ENCODE measurements at regions not wholly inside any gene's neighbourhood (a gene's known extent, or its start where the extent isn't known, plus 50 kb on each side); places are given as distances from the start of the nearest gene placed in this dataset.
"Not testable (repeated sequence)": the region's sequence is repeated elsewhere in the genome, so short reads cannot be mapped to it uniquely, and the experiment has no call there.

DNA sequence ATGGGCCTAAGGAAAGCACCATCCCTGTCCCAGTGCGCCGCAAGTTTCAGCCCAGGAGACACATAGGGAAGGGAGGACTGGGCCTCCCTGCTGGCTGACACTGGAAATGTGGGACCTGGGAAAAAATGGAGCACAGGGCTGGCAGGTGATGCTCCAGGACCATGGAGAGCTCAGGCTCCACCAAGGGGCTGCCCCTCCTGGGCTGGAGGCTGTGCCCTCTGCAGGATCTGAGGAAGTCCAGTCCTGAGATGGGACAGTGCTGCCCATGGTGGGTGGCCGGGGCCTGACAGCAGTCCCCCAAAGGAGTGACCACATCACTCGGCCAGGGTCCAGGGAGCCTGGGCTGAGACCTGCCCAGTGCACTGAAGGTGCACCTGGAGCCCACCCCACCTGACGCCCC lies 108.6 kb upstream of the TEKT4 start (continued):
- TF ChIP-seq, protein P1, sequence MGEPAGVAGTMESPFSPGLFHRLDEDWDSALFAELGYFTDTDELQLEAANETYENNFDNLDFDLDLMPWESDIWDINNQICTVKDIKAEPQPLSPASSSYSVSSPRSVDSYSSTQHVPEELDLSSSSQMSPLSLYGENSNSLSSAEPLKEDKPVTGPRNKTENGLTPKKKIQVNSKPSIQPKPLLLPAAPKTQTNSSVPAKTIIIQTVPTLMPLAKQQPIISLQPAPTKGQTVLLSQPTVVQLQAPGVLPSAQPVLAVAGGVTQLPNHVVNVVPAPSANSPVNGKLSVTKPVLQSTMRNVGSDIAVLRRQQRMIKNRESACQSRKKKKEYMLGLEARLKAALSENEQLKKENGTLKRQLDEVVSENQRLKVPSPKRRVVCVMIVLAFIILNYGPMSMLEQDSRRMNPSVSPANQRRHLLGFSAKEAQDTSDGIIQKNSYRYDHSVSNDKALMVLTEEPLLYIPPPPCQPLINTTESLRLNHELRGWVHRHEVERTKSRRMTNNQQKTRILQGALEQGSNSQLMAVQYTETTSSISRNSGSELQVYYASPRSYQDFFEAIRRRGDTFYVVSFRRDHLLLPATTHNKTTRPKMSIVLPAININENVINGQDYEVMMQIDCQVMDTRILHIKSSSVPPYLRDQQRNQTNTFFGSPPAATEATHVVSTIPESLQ (CRISPR knock-in tag; IDR thresholded peaks at IDR 0.05) = no peak
- no peak for TF ChIP-seq ZNF671 (CRISPR knock-in tag; IDR thresholded peaks at IDR 0.05)
- TF ChIP-seq, protein P2, sequence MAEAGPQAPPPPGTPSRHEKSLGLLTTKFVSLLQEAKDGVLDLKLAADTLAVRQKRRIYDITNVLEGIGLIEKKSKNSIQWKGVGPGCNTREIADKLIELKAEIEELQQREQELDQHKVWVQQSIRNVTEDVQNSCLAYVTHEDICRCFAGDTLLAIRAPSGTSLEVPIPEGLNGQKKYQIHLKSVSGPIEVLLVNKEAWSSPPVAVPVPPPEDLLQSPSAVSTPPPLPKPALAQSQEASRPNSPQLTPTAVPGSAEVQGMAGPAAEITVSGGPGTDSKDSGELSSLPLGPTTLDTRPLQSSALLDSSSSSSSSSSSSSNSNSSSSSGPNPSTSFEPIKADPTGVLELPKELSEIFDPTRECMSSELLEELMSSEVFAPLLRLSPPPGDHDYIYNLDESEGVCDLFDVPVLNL (CRISPR knock-in tag; IDR thresholded peaks at IDR 0.05; ENCODE audit: borderline replicate concordance, low read depth) = no peak

DNA sequence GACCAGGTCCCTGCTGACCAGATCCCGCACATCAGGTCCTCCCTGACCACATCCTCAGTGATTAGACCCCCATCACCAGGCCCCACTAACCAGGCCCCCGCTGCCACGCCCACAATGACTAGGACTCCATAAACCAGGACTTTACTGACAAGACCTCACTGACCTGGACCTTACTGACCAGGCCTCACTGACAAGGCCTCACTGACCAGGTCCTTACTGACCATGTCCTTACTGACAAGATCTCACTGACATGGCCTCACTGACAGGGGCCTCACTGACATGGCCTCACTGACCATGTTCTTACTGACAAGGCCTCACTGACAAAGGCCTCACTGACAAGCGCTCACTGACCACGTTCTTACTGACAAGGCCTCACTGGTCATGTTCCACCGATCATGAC lies 107.9 kb upstream of the TEKT4 start:
- ChIA-PET POLR2A (no interaction called here), CTCF (no interaction called here)
- TF ChIP-seq, protein P3, sequence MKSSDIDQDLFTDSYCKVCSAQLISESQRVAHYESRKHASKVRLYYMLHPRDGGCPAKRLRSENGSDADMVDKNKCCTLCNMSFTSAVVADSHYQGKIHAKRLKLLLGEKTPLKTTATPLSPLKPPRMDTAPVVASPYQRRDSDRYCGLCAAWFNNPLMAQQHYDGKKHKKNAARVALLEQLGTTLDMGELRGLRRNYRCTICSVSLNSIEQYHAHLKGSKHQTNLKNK (CRISPR knock-in tag; IDR thresholded peaks at IDR 0.05) = no peak
- TF ChIP-seq ZNF416 (CRISPR knock-in tag; IDR thresholded peaks at IDR 0.05) (no peak), ZNF138 (CRISPR knock-in tag; conservative IDR thresholded peaks at IDR 0.05) (no peak)
- TF ChIP-seq, protein P4, sequence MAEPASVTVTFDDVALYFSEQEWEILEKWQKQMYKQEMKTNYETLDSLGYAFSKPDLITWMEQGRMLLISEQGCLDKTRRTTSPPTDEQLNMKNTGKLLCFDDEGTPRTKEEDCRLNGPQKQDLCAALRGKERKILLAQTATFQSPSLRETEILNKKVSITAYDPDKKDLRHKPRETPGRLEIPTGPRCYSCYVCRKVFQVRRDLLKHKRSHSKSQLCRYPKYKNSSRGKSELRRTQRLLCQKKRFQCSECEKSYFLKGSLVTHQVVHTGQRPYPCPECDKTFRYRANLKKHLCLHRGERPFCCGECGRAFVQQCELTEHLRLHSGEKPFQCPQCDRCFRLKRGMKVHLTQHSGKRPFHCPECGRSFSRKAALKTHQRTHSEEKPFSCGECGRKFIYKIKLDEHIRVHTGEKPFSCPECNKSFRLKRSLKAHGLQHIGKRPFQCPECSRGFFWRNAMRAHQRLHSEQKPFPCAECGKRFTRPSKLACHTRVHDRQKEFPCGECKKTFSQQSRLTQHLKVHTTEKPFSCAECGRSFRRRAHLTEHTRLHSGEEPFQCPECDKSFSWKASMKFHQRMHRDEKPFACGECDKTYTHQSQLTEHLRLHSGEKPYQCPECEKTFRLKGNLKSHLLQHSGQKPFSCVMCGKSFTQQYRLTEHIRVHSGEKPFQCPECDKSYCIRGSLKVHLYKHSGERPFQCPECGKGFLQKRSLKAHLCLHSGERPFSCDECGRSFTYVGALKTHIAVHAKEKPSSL (CRISPR knock-in tag; conservative IDR thresholded peaks at IDR 0.05) = no peak
- no peak for ATAC-seq
- no peak overlapping the region for H3K4me3 Mint-ChIP-seq
- peaks cover 60% of the 10 kb centered on the region for H3K36me3 Mint-ChIP-seq
- H3K27ac Mint-ChIP-seq = no peak overlapping the region
- no peak for DNase-seq (ENCODE audit: low spot score)
- no peaks in the 10 kb centered on the region for H3K4me1 Mint-ChIP-seq
- peaks cover 61% of the 10 kb centered on the region for H3K9me3 Mint-ChIP-seq
- peaks cover 13% of the 10 kb centered on the region; the same call in 1 of the 2 replicates for H3K27me3 Mint-ChIP-seq (ENCODE audit: low read depth)

DNA sequence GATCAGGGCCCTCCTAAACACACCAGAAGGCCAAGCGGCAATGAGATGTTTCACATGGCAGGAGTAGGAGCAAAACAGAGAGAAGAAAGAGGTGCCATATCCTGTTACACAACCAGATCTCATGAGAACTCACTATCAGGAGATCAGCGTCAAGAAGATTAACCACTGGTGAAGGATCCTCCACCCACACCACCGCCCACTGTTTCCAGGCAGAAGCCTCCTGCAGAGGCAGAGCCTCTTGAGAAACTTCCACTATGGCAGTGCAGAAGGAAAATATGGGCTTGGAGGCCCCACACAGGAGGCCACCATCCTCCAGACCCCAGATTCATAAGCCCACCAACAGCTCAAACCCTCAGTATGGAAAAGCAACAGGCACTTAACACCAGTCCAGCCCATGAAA lies 106.9 kb upstream of the TEKT4 start:
- ATAC-seq; DNase-seq (ENCODE audit: low spot score); H3K4me1 Mint-ChIP-seq; CTCF ChIA-PET; H3K4me3 Mint-ChIP-seq; POLR2A ChIA-PET; H3K27ac Mint-ChIP-seq: not testable (repeated sequence)
- peaks cover 15% of the 10 kb centered on the region; the same call in 1 of the 2 replicates for H3K27me3 Mint-ChIP-seq (ENCODE audit: low read depth)
- peaks cover 56% of the 10 kb centered on the region for H3K9me3 Mint-ChIP-seq
- peaks cover 57% of the 10 kb centered on the region for H3K36me3 Mint-ChIP-seq

DNA sequence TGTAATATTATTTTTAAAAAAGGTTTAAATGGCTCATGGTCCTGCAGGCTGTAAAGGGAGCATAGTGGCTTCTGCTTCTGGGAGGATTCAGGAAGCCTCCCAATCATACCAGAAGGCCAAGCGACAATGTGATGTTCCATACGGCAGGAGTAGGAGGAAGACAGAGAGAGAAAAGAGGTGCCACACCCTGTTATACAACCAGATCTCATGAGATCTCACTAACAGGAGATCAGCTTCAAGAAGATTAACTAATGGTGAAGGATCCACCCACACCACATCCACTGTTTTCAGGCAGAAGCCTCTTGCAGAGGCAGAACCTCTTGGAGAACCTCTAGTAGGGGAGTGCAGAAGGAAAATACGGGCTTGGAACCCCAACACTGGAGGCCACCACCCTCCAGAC lies 103.9 kb upstream of the TEKT4 start:
- Mint-ChIP-seq H3K36me3 (peaks cover 68% of the 10 kb centered on the region), H3K4me1 (no peaks in the 10 kb centered on the region), H3K27ac (no peak overlapping the region), H3K27me3 (ENCODE audit: low read depth) (peaks cover 21% of the 10 kb centered on the region; the same call in 1 of the 2 replicates), H3K9me3 (peaks cover 77% of the 10 kb centered on the region), H3K4me3 (no peak overlapping the region)
- ChIA-PET POLR2A (no interaction called here), CTCF (no interaction called here)
- no peak for DNase-seq (ENCODE audit: low spot score)
- ATAC-seq = no peak
- TF ChIP-seq, protein P5, sequence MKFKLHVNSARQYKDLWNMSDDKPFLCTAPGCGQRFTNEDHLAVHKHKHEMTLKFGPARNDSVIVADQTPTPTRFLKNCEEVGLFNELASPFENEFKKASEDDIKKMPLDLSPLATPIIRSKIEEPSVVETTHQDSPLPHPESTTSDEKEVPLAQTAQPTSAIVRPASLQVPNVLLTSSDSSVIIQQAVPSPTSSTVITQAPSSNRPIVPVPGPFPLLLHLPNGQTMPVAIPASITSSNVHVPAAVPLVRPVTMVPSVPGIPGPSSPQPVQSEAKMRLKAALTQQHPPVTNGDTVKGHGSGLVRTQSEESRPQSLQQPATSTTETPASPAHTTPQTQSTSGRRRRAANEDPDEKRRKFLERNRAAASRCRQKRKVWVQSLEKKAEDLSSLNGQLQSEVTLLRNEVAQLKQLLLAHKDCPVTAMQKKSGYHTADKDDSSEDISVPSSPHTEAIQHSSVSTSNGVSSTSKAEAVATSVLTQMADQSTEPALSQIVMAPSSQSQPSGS (CRISPR knock-in tag; IDR thresholded peaks at IDR 0.05; ENCODE audit: borderline replicate concordance, low read depth) = no peak
- TF ChIP-seq, protein P6, sequence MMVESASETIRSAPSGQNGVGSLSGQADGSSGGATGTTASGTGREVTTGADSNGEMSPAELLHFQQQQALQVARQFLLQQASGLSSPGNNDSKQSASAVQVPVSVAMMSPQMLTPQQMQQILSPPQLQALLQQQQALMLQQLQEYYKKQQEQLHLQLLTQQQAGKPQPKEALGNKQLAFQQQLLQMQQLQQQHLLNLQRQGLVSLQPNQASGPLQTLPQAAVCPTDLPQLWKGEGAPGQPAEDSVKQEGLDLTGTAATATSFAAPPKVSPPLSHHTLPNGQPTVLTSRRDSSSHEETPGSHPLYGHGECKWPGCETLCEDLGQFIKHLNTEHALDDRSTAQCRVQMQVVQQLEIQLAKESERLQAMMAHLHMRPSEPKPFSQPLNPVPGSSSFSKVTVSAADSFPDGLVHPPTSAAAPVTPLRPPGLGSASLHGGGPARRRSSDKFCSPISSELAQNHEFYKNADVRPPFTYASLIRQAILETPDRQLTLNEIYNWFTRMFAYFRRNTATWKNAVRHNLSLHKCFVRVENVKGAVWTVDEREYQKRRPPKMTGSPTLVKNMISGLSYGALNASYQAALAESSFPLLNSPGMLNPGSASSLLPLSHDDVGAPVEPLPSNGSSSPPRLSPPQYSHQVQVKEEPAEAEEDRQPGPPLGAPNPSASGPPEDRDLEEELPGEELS (CRISPR knock-in tag; IDR thresholded peaks at IDR 0.05) = no peak
- TF ChIP-seq, protein P7, sequence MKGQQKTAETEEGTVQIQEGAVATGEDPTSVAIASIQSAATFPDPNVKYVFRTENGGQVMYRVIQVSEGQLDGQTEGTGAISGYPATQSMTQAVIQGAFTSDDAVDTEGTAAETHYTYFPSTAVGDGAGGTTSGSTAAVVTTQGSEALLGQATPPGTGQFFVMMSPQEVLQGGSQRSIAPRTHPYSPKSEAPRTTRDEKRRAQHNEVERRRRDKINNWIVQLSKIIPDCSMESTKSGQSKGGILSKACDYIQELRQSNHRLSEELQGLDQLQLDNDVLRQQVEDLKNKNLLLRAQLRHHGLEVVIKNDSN (CRISPR knock-in tag; IDR thresholded peaks at IDR 0.05) = no peak
- TF ChIP-seq, protein P8, sequence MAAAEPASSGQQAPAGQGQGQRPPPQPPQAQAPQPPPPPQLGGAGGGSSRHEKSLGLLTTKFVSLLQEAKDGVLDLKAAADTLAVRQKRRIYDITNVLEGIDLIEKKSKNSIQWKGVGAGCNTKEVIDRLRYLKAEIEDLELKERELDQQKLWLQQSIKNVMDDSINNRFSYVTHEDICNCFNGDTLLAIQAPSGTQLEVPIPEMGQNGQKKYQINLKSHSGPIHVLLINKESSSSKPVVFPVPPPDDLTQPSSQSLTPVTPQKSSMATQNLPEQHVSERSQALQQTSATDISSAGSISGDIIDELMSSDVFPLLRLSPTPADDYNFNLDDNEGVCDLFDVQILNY (CRISPR knock-in tag; IDR thresholded peaks at IDR 0.05) = no peak
- no peak for TF ChIP-seq NFE2L1 (CRISPR knock-in tag; IDR thresholded peaks at IDR 0.05)
- TF ChIP-seq, protein P1 (CRISPR knock-in tag; IDR thresholded peaks at IDR 0.05) = no peak
- TF ChIP-seq SP1 (CRISPR knock-in tag; conservative IDR thresholded peaks at IDR 0.05) = no peak
- TF ChIP-seq, protein P9, sequence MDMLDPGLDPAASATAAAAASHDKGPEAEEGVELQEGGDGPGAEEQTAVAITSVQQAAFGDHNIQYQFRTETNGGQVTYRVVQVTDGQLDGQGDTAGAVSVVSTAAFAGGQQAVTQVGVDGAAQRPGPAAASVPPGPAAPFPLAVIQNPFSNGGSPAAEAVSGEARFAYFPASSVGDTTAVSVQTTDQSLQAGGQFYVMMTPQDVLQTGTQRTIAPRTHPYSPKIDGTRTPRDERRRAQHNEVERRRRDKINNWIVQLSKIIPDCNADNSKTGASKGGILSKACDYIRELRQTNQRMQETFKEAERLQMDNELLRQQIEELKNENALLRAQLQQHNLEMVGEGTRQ (CRISPR knock-in tag; IDR thresholded peaks at IDR 0.05) = no peak
- TF ChIP-seq RORB (CRISPR knock-in tag; IDR thresholded peaks at IDR 0.05) = no peak
- TF ChIP-seq TEAD1 (CRISPR knock-in tag; IDR thresholded peaks at IDR 0.05) = no peak

Measured in WTC11 (cell line).